Islet precursor cell (in vitro differentiated cells): ENCODE measurements at regions not wholly inside any gene's neighbourhood (a gene's known extent, or its start where the extent isn't known, plus 50 kb on each side); places are given as distances from the start of the nearest gene placed in this dataset.
"Not testable (repeated sequence)": the region's sequence is repeated elsewhere in the genome, so short reads cannot be mapped to it uniquely, and the experiment has no call there.

ENCODE experiments used
- DNase-seq: peaks from one replicate; pipeline ENCODE4 v3.0.0-alpha.2; 2018

DNA sequence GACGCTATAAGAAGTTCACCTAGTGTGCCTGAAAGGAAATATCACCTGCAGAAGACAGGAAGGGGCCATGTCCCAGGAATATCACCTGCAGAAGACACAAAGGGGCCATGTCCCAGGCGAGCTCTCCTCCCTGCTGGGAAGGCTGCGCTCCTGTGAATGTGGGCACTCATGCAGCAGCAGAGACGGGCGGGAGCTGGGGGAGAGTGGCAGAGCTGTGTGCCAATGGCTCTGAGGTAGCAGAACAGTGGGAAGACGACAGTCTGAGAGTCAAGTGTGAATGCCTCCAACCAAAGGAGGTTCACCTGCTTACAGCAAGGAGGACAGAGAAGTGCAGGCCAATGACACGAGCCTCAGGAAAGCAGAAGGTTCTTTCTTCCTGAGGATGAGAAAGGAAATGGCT lies 117.9 kb upstream of the SALL3 start:
- no peak for DNase-seq

DNA sequence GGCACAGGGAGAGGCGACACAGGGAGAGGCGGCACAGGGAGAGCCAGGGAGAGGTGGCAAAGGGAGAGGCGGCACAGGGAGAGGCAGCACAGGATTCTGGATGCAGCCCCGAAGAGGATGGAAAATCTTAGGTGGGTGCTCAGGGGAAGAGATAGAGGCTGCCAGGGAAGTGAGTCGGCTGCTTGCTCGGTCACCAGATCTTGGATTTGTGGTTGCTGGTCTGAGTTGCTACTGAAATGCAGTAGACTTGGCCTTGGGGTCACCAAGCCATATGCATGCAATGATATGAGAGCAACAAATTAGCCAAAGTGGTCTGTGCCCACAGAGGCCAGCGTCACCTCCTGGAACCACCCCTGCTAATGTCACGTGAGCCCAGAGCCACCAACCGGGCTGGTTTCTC lies 117.2 kb upstream of the SALL3 start:
- DNase-seq: no peak

- no peak for DNase-seq
Observed at GRCh38 chr18:78865056-78865598, 114.5 kb upstream of the SALL3 start.

GRCh38 chr18:78865771-78866310 lies 113.8 kb upstream of the SALL3 start:
- no peak for DNase-seq

DNA sequence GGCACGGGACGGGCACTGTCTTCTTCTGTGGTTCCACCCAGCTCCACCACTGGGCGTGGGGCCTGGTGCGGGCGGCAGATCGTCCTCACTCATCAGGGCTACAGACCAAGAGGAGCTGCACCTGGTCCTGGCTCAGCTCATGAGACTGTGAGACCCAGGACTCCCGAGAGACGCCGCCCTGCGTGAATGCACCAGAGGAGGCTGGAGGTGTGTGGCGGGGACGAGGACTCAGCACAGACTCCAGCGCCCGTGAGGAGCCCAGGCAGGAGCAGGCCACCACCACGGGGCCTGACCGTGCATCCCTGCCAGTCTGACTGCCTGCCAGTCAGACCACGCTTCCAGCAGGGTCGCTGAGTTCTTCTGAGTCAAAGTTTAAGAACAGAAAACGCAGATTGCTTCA lies 112.5 kb upstream of the SALL3 start:
- DNase-seq: no peak

GRCh38 chr18:78868330-78869316 lies 111.0 kb upstream of the SALL3 start:
- DNase-seq: no peak

DNA sequence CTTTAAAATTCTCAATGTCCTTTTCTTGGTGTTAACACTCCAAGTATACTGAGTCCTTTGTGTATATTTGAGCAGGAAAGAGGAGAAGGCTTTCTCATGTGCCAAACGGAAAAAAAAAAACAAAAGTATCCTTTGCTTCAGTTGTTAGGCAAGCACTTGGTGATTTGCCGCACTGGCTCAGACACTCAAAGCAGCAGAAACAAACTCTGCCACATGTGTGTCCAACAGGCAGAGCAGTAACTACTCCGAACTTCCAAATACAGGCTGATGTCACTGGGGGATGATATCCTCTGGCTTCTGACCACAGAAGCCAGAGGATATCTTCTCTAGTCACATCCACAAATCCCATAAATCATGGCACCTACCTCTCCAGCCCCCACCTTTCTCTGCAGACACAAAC lies 108.0 kb upstream of the SALL3 start:
- DNase-seq: no peak

DNA sequence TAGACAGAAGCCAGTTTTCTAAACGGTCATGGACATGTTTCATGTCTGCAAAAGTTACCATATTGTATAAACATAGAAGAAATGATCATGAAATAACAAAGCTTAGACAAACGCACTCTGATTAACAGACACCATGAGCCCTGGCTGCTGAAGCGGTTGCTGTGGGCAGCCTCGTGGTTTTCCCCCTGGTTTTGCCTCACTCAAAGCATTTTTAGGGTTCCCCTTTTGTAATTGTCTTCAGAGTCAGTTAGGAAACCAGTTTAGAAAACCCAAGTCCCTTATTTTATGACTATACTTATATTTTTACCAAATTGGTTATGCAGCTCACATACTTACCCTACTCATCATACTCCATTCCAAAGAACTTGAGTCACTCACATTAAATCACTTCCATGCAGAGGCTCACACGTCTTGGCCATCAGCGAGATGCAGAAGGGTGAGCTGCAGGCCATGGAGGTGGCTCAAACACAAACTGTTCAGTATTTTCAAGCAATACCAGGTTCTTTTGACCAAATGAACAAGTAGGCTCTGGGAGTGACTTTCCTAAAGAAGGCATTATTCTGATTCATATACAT lies 105.6 kb upstream of the SALL3 start:
- DNase-seq: peak; percentile 56

DNA sequence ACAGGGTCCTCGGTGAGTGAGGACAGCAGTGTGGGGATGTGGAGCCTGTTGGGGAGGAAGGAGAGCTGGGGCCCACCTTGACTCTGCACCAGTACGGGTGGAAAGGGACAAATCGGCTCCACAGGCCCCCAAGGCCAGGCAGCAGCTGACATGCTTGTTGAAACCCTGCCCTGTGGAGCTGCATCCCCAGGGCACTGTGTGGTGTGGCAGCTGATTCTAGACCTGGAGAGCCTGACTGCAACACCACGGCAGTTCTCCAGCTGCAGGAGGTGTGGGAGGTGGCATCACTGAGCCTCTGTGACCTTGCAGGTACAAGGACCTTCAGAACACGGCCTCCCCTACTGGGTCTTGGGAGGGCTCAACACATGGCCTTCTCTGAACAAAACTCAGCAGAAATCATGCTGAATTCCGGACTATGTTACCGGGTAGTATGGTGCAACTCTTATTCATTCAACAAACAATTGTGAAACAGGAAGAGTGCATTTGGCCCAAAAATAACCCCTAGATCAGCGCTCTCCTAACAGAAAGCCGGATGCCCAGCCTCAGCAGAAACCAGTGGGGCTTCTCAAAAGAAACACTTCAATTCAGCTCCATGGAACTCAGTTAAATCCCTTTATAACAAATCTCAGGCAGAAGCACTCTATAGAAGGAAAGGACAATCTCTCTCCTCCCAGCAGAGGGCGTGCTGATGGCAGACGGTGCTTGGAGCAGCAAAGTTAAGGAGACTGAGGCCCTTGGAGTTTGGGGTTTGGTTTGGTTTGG lies 104.4 kb upstream of the SALL3 start:
- peak; percentile 62 for DNase-seq

- DNase-seq: no peak
Observed at GRCh38 chr18:78875778-78876650, 103.6 kb upstream of the SALL3 start.

DNA sequence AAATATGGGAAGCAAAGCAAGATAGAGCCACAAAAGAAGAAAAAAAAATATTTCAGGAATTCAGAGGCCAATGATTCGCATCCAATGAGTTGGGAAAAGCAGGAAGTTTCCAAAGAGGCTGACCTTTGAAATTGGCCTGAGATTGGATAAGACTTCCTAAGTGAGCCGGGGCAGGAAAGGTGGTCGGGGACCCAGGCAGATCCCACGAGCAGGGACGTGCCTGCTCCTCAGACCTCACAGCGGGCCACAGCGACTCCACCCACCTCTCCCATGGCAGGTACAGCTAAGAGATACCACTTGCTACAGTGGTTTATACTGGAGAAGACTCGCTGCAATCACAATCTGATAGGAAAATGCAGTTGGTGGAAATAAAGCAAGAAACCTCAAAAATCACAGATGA lies 102.8 kb upstream of the SALL3 start:
- DNase-seq: peak; percentile 51

DNA sequence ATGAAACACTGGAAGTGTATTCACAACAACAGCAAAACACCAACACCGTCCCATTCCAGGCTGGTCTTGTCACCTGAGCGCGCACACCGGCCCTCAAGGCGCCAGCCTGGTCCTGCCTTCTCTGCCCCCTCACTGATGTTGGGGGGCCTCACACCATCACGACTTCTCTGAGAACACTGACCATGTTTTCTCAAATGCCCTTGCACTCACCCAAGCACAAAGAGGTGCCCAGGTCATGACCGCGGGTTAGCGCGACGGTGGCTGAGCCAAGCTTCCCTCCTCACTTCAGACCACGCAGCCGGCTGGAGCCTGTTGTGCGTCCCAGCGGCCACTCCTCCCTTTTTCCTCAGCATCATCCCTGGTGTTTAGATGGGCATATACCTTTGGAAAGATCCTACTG lies 101.3 kb upstream of the SALL3 start:
- DNase-seq: peak; percentile 39

GRCh38 chr18:78879072-78879883 lies 100.3 kb upstream of the SALL3 start:
- not testable (repeated sequence) for DNase-seq

DNA sequence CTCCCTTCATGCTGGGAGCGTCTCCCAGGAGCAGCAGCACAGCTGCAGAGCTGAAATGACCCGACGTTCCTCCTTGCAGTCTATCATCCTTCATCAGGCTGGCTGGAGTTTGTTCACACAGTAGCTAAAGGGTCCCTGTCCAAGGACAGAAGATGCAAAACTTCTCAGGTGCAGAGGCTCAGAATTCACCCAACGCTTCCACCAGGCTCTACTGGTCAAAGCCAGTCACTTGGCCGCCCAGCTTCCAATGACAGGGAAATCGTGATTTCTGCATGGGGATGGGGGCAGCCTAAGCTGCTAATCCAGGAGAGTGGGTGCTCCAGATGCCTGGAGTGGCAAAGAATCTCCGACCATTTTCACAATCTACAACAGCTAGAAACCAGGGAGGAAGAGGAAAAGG lies 97.0 kb upstream of the SALL3 start:
- DNase-seq: peak; percentile 23

- DNase-seq: peak; percentile 16
Observed at GRCh38 chr18:78883501-78883900, 96.1 kb upstream of the SALL3 start.

DNA sequence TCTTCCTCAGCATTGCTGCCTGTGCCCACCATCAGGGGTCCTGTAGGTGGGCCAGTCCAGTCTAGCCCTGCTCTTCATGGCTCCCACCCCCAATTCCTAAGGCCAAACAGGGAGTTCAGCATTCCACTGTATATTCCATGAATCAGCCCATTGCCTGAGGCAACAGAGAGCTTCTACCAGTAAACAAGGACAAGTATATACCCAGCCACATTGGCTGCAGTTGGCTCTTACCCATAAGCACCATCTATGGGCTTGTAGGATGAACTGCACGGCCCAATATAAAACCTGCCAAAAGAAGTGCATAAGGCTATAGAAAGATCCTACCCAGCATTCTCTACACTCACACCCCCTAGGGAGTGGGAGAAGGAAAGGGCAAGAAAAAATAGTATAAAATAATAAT lies 95.1 kb upstream of the SALL3 start:
- DNase-seq: peak; percentile 72

DNA sequence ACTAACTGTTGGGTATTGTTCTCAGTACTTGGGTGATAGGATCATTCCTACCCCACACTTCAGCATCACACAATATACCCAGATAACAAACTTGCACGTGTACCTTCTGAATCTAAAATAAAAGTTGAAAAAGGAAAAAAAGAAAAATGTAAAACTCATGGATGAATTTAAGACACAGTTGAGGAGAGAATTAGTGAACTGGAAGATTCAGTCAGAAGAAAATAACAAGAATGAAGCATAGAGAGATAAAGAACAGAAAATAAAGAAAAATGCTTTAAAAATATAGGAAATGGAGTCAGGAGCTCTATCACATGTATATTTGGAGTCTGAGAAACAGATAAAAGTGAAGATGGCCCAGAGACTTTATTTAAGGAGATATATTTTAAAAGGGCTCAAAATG lies 90.4 kb upstream of the SALL3 start:
- no peak for DNase-seq

GRCh38 chr18:78890388-78890787 lies 89.2 kb upstream of the SALL3 start:
- no peak for DNase-seq

DNA sequence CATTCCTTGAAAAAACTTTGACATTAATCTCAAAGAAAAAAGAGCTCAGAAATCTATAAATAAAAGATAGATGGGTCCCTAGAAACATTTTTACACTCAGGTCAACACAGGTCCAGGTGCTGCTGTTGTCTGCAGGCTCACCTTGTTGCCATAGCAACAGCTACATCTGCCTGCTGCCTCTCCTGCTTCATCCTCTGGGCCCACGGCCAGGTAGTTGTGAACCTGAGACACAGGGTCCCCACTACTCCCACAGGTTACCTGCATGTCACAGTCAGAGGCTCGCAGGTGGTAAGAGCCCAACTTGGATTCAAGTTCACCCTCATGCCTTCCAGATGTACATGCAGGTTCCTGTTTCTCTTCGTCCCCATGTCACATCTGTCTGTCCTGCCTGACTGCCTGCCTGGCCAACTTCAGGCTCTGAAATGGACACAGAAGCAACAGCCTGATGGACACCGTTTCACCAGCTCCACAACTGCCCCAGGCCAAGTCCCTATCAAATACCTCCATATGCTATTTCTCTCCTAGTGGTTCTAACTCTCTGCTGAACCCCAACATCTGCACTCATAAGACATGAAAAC lies 88.3 kb upstream of the SALL3 start:
- DNase-seq: no peak

- DNase-seq: no peak
Observed at GRCh38 chr18:78892177-78892576, 87.4 kb upstream of the SALL3 start.

- no peak for DNase-seq
Observed at GRCh38 chr18:78892721-78893120, 86.9 kb upstream of the SALL3 start.
